Epithelial cell of proximal tubule (primary cell): ENCODE measurements at regions not wholly inside any gene's neighbourhood (a gene's known extent, or its start where the extent isn't known, plus 50 kb on each side); places are given as distances from the start of the nearest gene placed in this dataset.

Experiments
- DNase-seq: peaks from one replicate; pipeline ENCODE4 v3.0.0-alpha.2; 2011; ENCODE audit warnings: low read depth
- H3K4me3 ChIP-seq: 2 replicates; pipeline ENCODE4 v1.5.1; 2011; ENCODE audit warnings: low read depth, mild to moderate bottlenecking, low read length
- TF ChIP-seq, protein P1 (sequence below): conservative IDR thresholded peaks from 2 replicates; pipeline ENCODE4 v1.5.1; 2012; ENCODE audit warnings: low read depth, mild to moderate bottlenecking, low read length

- no peak for DNase-seq
- TF ChIP-seq, protein P1, sequence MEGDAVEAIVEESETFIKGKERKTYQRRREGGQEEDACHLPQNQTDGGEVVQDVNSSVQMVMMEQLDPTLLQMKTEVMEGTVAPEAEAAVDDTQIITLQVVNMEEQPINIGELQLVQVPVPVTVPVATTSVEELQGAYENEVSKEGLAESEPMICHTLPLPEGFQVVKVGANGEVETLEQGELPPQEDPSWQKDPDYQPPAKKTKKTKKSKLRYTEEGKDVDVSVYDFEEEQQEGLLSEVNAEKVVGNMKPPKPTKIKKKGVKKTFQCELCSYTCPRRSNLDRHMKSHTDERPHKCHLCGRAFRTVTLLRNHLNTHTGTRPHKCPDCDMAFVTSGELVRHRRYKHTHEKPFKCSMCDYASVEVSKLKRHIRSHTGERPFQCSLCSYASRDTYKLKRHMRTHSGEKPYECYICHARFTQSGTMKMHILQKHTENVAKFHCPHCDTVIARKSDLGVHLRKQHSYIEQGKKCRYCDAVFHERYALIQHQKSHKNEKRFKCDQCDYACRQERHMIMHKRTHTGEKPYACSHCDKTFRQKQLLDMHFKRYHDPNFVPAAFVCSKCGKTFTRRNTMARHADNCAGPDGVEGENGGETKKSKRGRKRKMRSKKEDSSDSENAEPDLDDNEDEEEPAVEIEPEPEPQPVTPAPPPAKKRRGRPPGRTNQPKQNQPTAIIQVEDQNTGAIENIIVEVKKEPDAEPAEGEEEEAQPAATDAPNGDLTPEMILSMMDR, result no peak
- no peak overlapping the region for H3K4me3 ChIP-seq
These were observed 69.4 kb downstream of the NRN1 start for GRCh38 chr6:5937169-5937909.

GRCh38 chr6:5936631-5937030 is 70.1 kb downstream of the NRN1 start:
- no peak overlapping the region for H3K4me3 ChIP-seq
- TF ChIP-seq, protein P1, result no peak
- no peak for DNase-seq

DNA sequence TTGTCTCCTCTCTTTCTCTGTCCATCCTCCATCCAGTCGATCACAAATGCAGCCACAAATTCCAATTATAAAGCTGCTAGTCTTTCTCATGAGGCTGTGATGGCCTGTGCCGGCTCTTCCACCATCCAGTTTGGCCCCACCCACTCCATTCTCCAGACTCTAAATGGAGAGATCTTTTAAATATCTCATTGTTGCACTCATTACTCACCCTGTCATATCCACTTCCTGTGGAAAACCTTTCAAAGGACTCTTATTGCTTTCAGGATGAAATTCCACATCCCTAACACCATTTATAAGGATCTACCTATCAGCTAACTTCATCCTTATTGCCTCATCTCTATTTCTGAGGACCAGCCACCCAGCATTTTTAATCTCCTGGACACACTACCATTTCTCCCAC is 70.6 kb downstream of the NRN1 start:
- DNase-seq, result no peak
- no peak overlapping the region for H3K4me3 ChIP-seq
- TF ChIP-seq, protein P1, result no peak

DNA sequence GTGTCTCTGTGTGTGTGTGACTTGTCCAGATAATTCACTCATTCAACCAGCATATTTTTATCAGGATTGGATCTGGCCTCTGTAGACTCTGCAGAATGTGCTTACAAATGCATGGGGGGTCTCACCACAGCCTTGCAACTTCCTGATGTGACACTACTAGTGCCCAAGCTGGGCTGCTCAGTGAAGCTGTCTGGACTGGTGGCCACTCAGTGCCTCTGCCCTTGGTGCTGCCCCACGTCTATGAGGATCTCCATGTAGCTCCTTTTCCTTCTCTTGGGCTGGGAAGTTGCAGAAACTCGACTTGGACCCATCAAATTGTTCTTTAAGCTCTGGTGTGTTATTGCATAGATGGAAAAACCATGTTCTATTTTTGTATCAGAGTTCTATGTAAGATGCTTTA is 75.8 kb downstream of the NRN1 start:
- TF ChIP-seq, protein P1, result no peak
- no peak overlapping the region for H3K4me3 ChIP-seq
- no peak for DNase-seq

DNA sequence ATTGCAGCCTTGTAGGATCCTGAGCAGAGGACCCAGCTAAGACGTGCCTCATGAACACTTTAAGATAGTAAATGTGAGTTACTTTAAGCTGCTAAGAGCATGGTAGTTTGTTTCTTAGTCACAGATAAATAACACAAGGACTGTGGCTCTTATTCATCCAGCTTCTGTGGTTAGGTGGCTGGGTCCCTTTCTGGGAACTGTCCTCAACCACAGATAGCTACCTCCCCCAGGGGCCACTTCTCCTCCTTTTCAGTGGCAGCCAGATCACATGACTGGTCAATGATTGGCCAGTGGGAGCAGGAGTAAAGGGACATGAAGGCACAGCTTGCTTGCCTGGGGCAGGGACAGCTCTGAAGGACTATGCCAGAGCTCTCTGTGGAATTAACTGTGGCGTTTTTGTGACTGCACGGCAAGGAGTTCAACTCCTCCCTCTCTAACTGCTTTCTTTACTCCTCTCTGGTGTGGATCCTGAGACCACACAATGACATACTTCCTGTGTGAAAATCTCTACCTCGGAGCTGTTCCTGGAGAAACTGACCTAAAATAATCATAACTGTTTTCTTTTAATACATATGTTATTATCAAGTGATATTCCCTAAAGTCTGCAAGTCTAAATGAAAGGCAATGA is 76.5 kb downstream of the NRN1 start:
- TF ChIP-seq, protein P1, result no peak
- DNase-seq, result no peak

GRCh38 chr6:5923840-5924239 is 82.9 kb downstream of the NRN1 start:
- no peak for DNase-seq
- H3K4me3 ChIP-seq, result no peak overlapping the region

More for the DNA sequence above, 76.5 kb downstream of the NRN1 start:
- no peak overlapping the region for H3K4me3 ChIP-seq

More at GRCh38 chr6:5923840-5924239, 82.9 kb downstream of the NRN1 start:
- TF ChIP-seq, protein P1, result no peak
